CD4-positive, alpha-beta T cell (primary cell): ENCODE measurements at regions not wholly inside any gene's neighbourhood (a gene's known extent, or its start where the extent isn't known, plus 50 kb on each side); places are given as distances from the start of the nearest gene placed in this dataset.

ENCODE experiments used
- ATAC-seq: fragments of 200-7000 bp; cut with Tn5 transposase; one replicate; pipeline ENCODE4 v1.10.0; 2022; ENCODE audit warnings: mild to moderate bottlenecking; ENCODE audit not compliant: poor library complexity
- CTCF ChIA-PET: fragments of 350-600 bp; sonication (Branson Sonifier 250); formaldehyde crosslinking; loops from one replicate; lab custom pipeline; 2021; ENCODE audit warnings: antibody characterized with exemption, inconsistent platforms; lab: Charles Lee
- POLR2A ChIA-PET: fragments of 350-600 bp; sonication (Branson Sonifier 250); formaldehyde crosslinking; loops from one replicate; lab custom pipeline; 2021; ENCODE audit warnings: antibody characterized with exemption, inconsistent platforms; lab: Charles Lee
- DNase-seq, 14 experiments: peaks; one replicate each; pipeline ENCODE4 v3.0.0-alpha.2; 2013 to 2020; ENCODE audit warnings: mixed read lengths in 2 of 14
- H3K27ac ChIP-seq, 2 donors: one replicate each; pipeline versions ENCODE4 v1.5.1 to v1.7.0; 2013; ENCODE audit warnings: low read length in 2 of 2, low read depth in 1 of 2, mild to moderate bottlenecking in 1 of 2
- H3K27me3 ChIP-seq, 2 experiments: 1 replicate in 1 of 2; 2 replicates in 1 of 2; pipeline versions ENCODE4 v1.6.1 to v1.7.0; 2013; ENCODE audit warnings: low read length in 2 of 2, control low read depth in 1 of 2, mild to moderate bottlenecking in 1 of 2, moderate library complexity in 1 of 2; ENCODE audit not compliant: insufficient read depth in 2 of 2, control insufficient read depth in 1 of 2
- H3K36me3 ChIP-seq: one replicate; pipeline ENCODE4 v1.6.1; 2013; ENCODE audit warnings: low read length, control low read depth; ENCODE audit not compliant: insufficient read depth
- H3K4me1 ChIP-seq: one replicate; pipeline ENCODE4 v1.6.1; 2013; ENCODE audit warnings: low read length, control low read depth; ENCODE audit not compliant: insufficient read depth
- H3K4me3 ChIP-seq: one replicate; pipeline ENCODE4 v1.5.1; 2013; ENCODE audit warnings: mild to moderate bottlenecking, low read length, moderate library complexity
- H3K9me3 ChIP-seq, 2 experiments: 1 replicate in 1 of 2; 2 replicates in 1 of 2; pipeline versions ENCODE4 v1.6.1 to v1.7.0; 2013; ENCODE audit warnings: low read length in 2 of 2, mild to moderate bottlenecking in 2 of 2, control low read depth in 1 of 2, moderate library complexity in 1 of 2; ENCODE audit not compliant: control insufficient read depth in 1 of 2, insufficient read depth in 1 of 2
- H3K27ac Mint-ChIP-seq: one replicate; pipeline ENCODE4 v1.8.0; 2020; ENCODE audit warnings: mixed read lengths
- H3K27me3 Mint-ChIP-seq: one replicate; pipeline ENCODE4 v1.8.0; 2021; ENCODE audit warnings: mixed read lengths
- H3K36me3 Mint-ChIP-seq: one replicate; pipeline ENCODE4 v1.8.0; 2021; ENCODE audit warnings: low read depth, mixed read lengths
- H3K4me1 Mint-ChIP-seq: one replicate; pipeline ENCODE4 v1.8.0; 2021; ENCODE audit warnings: low read depth, mixed read lengths
- H3K4me3 Mint-ChIP-seq: one replicate; pipeline ENCODE4 v1.8.0; 2020; ENCODE audit warnings: mild to moderate bottlenecking, mixed read lengths
- H3K9me3 Mint-ChIP-seq: one replicate; pipeline ENCODE4 v1.8.0; 2020; ENCODE audit warnings: mixed read lengths
- CTCF ChIP-seq: fragments of 200-600 bp; IDR thresholded peaks from one replicate; pipeline ENCODE4 v1.8.0; 2022; ENCODE audit warnings: antibody characterized with exemption, mild to moderate bottlenecking
- intact Hi-C, 2 experiments: fragments of 100-400 bp; cut with DNase I in 1 of 2; cut with micrococcal nuclease in 1 of 2; formaldehyde crosslinking; loops; one replicate each; pipeline versions ENCODE4 v1.15.1 to v1.9.0; 2023 to 2025; cut with DNase I, micrococcal nuclease

- Mint-ChIP-seq H3K36me3 (no peaks in the 10 kb centered on the region), H3K27me3 (no peaks in the 10 kb centered on the region), H3K9me3 (no peaks in the 10 kb centered on the region), H3K4me3 (no peak overlapping the region), H3K27ac (no peak overlapping the region), H3K4me1 (peaks cover 24% of the 10 kb centered on the region)
- H3K9me3 ChIP-seq: no peaks in the 10 kb centered on the region
- TF ChIP-seq CTCF: no peak
- no peaks in the 10 kb centered on the region for H3K36me3 ChIP-seq
- ATAC-seq: no peak
- CTCF ChIA-PET: no interaction called here
- intact Hi-C loops: loop anchor here in 1 of 2 experiments (1.0 kb wide), 1 partner anchor 28 kb away; no protein-coding TSS in a partner anchor
- H3K27me3 ChIP-seq: no peaks in the 10 kb centered on the region
- no peak overlapping the region for H3K4me3 ChIP-seq
- DNase-seq: no peak
- H3K4me1 ChIP-seq: peaks cover 12% of the 10 kb centered on the region
- no peak overlapping the region for H3K27ac ChIP-seq
- POLR2A ChIA-PET: no interaction called here
Measured at GRCh38 chr2:12052796-12053195, 306.4 kb downstream of the LPIN1 start.

GRCh38 chr2:12054956-12055618, 308.7 kb downstream of the LPIN1 start:
- H3K4me3 Mint-ChIP-seq: no peak overlapping the region
- Histone ChIP-seq H3K27me3 (no peaks in the 10 kb centered on the region), H3K27ac (no peak overlapping the region), H3K4me3 (no peak overlapping the region), H3K4me1 (peaks cover 13% of the 10 kb centered on the region), H3K9me3 (no peaks in the 10 kb centered on the region), H3K36me3 (no peaks in the 10 kb centered on the region)
- no peaks in the 10 kb centered on the region for H3K27me3 Mint-ChIP-seq
- H3K27ac Mint-ChIP-seq: no peak overlapping the region
- no peak for TF ChIP-seq CTCF
- no peaks in the 10 kb centered on the region for H3K9me3 Mint-ChIP-seq
- intact Hi-C loops: no loop called here
- POLR2A ChIA-PET: interaction anchor here (1.4 to 1.5 kb wide), 2 partner anchors 10 to 662 kb away, joined by 3 to 4 read pairs; no protein-coding TSS in a partner anchor
- H3K4me1 Mint-ChIP-seq: peaks cover 25% of the 10 kb centered on the region
- H3K36me3 Mint-ChIP-seq: no peaks in the 10 kb centered on the region
- no peak for ATAC-seq
- DNase-seq: no peak
- CTCF ChIA-PET: no interaction called here

GRCh38 chr2:12057436-12058166, 311.2 kb downstream of the LPIN1 start:
- Mint-ChIP-seq H3K9me3 (no peaks in the 10 kb centered on the region), H3K4me3 (no peak overlapping the region), H3K36me3 (no peaks in the 10 kb centered on the region), H3K27ac (no peak overlapping the region), H3K27me3 (no peaks in the 10 kb centered on the region), H3K4me1 (peaks cover 22% of the 10 kb centered on the region)
- Histone ChIP-seq H3K9me3 (no peaks in the 10 kb centered on the region), H3K27me3 (no peaks in the 10 kb centered on the region), H3K36me3 (no peaks in the 10 kb centered on the region), H3K4me1 (peaks cover 13% of the 10 kb centered on the region), H3K4me3 (no peak overlapping the region), H3K27ac (no peak overlapping the region)
- ChIA-PET POLR2A (interaction anchor here (0.7 to 1.3 kb wide), 2 partner anchors 13 to 14 kb away, joined by 3 to 5 read pairs; no protein-coding TSS in a partner anchor), CTCF (no interaction called here)
- DNase-seq (peak in 5 of 14 experiments; percentile 8 to 62 (median 43)), ATAC-seq (no peak)
- intact Hi-C loops: no loop called here
- no peak for TF ChIP-seq CTCF
